ENCODE measurements at regions not wholly inside any gene's neighbourhood (a gene's known extent, or its start where the extent isn't known, plus 50 kb on each side); places are given as distances from the start of the nearest gene placed in this dataset.
"Not testable (repeated sequence)": the region's sequence is repeated elsewhere in the genome, so short reads cannot be mapped to it uniquely, and the experiment has no call there.

DNA sequence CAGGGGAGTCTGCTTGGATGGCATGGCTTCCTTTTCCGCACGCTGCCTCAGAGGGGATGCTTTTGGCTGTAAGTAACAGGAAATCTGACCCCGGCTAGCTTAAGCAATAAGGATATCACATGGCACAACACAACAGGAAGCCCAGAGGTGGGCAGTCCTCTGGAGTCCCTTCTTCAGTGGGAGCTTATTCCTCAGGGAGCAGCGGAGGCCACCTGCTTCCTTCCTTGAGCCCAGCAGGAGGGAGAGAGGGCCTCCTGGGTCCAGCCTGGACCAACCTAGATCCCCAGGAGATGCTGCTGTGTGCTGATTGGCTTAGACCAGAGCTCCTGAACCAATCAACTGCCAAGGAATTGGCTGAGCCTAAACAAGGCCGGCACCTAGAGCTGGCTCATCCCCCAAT lies 66.3 kb downstream of the C9orf50 start:
- peaks cover 7% of the 10 kb centered on the region for H3K4me1 ChIP-seq (ENCODE audit: insufficient read depth, poor library complexity, severe bottlenecking)
- H3K4me3 ChIP-seq (ENCODE audit: severe bottlenecking): no peak overlapping the region
- DNase-seq (ENCODE audit: low spot score) (no peak), ATAC-seq (ENCODE audit: low read depth) (peak; percentile 18; the same call in 1 of the 3 replicates)
- no peaks in the 10 kb centered on the region for H3K27me3 ChIP-seq (ENCODE audit: insufficient read depth, poor library complexity, severe bottlenecking)
- no peaks in the 10 kb centered on the region for H3K9me3 ChIP-seq (ENCODE audit: severe bottlenecking)
- TF ChIP-seq, protein P1, sequence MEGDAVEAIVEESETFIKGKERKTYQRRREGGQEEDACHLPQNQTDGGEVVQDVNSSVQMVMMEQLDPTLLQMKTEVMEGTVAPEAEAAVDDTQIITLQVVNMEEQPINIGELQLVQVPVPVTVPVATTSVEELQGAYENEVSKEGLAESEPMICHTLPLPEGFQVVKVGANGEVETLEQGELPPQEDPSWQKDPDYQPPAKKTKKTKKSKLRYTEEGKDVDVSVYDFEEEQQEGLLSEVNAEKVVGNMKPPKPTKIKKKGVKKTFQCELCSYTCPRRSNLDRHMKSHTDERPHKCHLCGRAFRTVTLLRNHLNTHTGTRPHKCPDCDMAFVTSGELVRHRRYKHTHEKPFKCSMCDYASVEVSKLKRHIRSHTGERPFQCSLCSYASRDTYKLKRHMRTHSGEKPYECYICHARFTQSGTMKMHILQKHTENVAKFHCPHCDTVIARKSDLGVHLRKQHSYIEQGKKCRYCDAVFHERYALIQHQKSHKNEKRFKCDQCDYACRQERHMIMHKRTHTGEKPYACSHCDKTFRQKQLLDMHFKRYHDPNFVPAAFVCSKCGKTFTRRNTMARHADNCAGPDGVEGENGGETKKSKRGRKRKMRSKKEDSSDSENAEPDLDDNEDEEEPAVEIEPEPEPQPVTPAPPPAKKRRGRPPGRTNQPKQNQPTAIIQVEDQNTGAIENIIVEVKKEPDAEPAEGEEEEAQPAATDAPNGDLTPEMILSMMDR (IDR thresholded peaks at IDR 0.05; ENCODE audit: poor library complexity, severe bottlenecking): no peak
- no peak overlapping the region for H3K27ac ChIP-seq (ENCODE audit: poor library complexity, severe bottlenecking)
- no peaks in the 10 kb centered on the region for H3K36me3 ChIP-seq (ENCODE audit: low read depth)

- Histone ChIP-seq H3K36me3 (ENCODE audit: low read depth) (no peaks in the 10 kb centered on the region), H3K27ac (ENCODE audit: poor library complexity, severe bottlenecking) (no peak overlapping the region), H3K4me1 (ENCODE audit: insufficient read depth, poor library complexity, severe bottlenecking) (peaks cover 7% of the 10 kb centered on the region), H3K4me3 (ENCODE audit: severe bottlenecking) (no peak overlapping the region), H3K27me3 (ENCODE audit: insufficient read depth, poor library complexity, severe bottlenecking) (no peaks in the 10 kb centered on the region), H3K9me3 (ENCODE audit: severe bottlenecking) (no peaks in the 10 kb centered on the region)
- ATAC-seq (ENCODE audit: low read depth): no peak
- TF ChIP-seq, protein P1 (IDR thresholded peaks at IDR 0.05; ENCODE audit: poor library complexity, severe bottlenecking): no peak
- DNase-seq (ENCODE audit: low spot score): no peak
Measured at GRCh38 chr9:129553277-129553676, 67.6 kb downstream of the C9orf50 start.

GRCh38 chr9:129552064-129552463 lies 68.8 kb downstream of the C9orf50 start:
- ATAC-seq (ENCODE audit: low read depth): no peak
- Histone ChIP-seq H3K27me3 (ENCODE audit: insufficient read depth, poor library complexity, severe bottlenecking) (no peaks in the 10 kb centered on the region), H3K4me3 (ENCODE audit: severe bottlenecking) (no peak overlapping the region), H3K9me3 (ENCODE audit: severe bottlenecking) (no peaks in the 10 kb centered on the region), H3K27ac (ENCODE audit: poor library complexity, severe bottlenecking) (no peak overlapping the region), H3K36me3 (ENCODE audit: low read depth) (no peaks in the 10 kb centered on the region), H3K4me1 (ENCODE audit: insufficient read depth, poor library complexity, severe bottlenecking) (no peaks in the 10 kb centered on the region)
- DNase-seq (ENCODE audit: low spot score): no peak
- TF ChIP-seq, protein P1 (IDR thresholded peaks at IDR 0.05; ENCODE audit: poor library complexity, severe bottlenecking): no peak

DNA sequence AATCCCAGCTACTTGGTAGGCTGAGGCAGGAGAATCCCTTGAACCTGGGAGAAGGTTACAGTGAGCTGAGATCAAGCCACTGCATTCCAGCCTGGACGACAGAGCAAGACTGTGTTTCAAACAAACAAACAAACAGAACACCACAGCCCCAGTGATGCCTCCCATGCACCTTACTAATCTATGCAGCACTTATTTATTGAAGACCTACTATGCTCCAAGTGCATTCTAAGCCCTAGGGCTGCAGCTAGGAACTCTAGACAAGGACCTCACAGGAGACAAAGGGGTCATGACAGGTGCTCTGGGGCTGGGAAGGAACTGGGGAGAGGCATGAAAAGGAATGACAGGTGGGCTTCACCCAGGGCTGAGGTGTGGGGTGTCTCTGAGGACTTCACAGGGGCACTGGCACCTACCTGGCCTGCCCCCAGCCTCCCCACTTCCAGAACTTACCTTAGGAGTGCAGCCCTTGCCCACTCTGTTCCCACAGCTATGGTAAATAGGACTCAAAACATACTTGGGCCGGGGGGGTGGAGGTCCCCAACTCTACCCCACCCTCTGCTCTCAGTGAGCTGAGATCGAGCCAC lies 69.4 kb downstream of the C9orf50 start:
- Histone ChIP-seq H3K9me3 (ENCODE audit: severe bottlenecking) (no peaks in the 10 kb centered on the region), H3K27ac (ENCODE audit: poor library complexity, severe bottlenecking) (no peak overlapping the region), H3K27me3 (ENCODE audit: insufficient read depth, poor library complexity, severe bottlenecking) (no peaks in the 10 kb centered on the region), H3K4me1 (ENCODE audit: insufficient read depth, poor library complexity, severe bottlenecking) (no peaks in the 10 kb centered on the region), H3K4me3 (ENCODE audit: severe bottlenecking) (no peak overlapping the region), H3K36me3 (ENCODE audit: low read depth) (no peaks in the 10 kb centered on the region)
- DNase-seq (ENCODE audit: low spot score) (no peak), ATAC-seq (ENCODE audit: low read depth) (no peak)
- TF ChIP-seq, protein P1 (IDR thresholded peaks at IDR 0.05; ENCODE audit: poor library complexity, severe bottlenecking): no peak

GRCh38 chr9:129550977-129551376 lies 69.9 kb downstream of the C9orf50 start:
- DNase-seq (ENCODE audit: low spot score); H3K4me1 ChIP-seq (ENCODE audit: insufficient read depth, poor library complexity, severe bottlenecking); H3K4me3 ChIP-seq (ENCODE audit: severe bottlenecking); H3K36me3 ChIP-seq (ENCODE audit: low read depth); H3K9me3 ChIP-seq (ENCODE audit: severe bottlenecking); H3K27ac ChIP-seq (ENCODE audit: poor library complexity, severe bottlenecking); ATAC-seq (ENCODE audit: low read depth); H3K27me3 ChIP-seq (ENCODE audit: insufficient read depth, poor library complexity, severe bottlenecking): not testable (repeated sequence)

Data from RWPE2 (cell line).